ENCODE measurements at regions not wholly inside any gene's neighbourhood (a gene's known extent, or its start where the extent isn't known, plus 50 kb on each side); places are given as distances from the start of the nearest gene placed in this dataset.

GRCh38 chr3:157700405-157700804 lies 197.2 kb upstream of the VEPH1 start:
- TF ChIP-seq POLR2A (IDR thresholded peaks at IDR 0.05), result no peak
- TF ChIP-seq, protein P1, sequence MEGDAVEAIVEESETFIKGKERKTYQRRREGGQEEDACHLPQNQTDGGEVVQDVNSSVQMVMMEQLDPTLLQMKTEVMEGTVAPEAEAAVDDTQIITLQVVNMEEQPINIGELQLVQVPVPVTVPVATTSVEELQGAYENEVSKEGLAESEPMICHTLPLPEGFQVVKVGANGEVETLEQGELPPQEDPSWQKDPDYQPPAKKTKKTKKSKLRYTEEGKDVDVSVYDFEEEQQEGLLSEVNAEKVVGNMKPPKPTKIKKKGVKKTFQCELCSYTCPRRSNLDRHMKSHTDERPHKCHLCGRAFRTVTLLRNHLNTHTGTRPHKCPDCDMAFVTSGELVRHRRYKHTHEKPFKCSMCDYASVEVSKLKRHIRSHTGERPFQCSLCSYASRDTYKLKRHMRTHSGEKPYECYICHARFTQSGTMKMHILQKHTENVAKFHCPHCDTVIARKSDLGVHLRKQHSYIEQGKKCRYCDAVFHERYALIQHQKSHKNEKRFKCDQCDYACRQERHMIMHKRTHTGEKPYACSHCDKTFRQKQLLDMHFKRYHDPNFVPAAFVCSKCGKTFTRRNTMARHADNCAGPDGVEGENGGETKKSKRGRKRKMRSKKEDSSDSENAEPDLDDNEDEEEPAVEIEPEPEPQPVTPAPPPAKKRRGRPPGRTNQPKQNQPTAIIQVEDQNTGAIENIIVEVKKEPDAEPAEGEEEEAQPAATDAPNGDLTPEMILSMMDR (IDR thresholded peaks at IDR 0.05), result no peak

Measured in testis (tissue), 2 donors.